ENCODE measurements at regions not wholly inside any gene's neighbourhood (a gene's known extent, or its start where the extent isn't known, plus 50 kb on each side); places are given as distances from the start of the nearest gene placed in this dataset.
"Not testable (repeated sequence)": the region's sequence is repeated elsewhere in the genome, so short reads cannot be mapped to it uniquely, and the experiment has no call there.

DNA sequence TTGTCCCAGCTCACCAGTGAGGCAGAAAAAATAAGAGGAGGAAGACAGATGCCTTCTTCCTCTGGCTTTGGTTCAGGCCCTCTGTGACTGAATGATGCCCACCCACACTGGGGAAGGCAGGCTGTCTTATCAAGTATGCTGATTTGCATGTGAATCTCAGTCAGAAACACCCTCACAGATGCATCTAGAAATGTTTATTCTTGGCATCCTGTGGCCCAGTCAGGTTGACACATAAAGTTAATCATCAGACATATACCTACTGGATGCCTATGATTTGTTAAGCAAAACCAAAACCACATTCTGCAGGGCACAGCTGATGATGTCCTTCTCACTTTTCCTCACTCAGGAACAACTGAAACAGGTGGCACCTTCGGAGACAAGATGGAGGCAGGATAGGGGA is 243.4 kb upstream of the KCNN2 start:
- ChIA-PET CTCF (interaction anchor here (1.1 to 2.3 kb wide), 4 partner anchors 11 to 33 kb away, joined by 3 to 7 read pairs (median 6); no protein-coding TSS in a partner anchor), POLR2A (no interaction called here)
- no peak for DNase-seq (ENCODE audit: extremely low spot score)
- TF ChIP-seq, protein P1, sequence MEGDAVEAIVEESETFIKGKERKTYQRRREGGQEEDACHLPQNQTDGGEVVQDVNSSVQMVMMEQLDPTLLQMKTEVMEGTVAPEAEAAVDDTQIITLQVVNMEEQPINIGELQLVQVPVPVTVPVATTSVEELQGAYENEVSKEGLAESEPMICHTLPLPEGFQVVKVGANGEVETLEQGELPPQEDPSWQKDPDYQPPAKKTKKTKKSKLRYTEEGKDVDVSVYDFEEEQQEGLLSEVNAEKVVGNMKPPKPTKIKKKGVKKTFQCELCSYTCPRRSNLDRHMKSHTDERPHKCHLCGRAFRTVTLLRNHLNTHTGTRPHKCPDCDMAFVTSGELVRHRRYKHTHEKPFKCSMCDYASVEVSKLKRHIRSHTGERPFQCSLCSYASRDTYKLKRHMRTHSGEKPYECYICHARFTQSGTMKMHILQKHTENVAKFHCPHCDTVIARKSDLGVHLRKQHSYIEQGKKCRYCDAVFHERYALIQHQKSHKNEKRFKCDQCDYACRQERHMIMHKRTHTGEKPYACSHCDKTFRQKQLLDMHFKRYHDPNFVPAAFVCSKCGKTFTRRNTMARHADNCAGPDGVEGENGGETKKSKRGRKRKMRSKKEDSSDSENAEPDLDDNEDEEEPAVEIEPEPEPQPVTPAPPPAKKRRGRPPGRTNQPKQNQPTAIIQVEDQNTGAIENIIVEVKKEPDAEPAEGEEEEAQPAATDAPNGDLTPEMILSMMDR (IDR thresholded peaks at IDR 0.05; ENCODE audit: control extremely low read depth, extremely low read depth, low read depth, missing control alignments) = no peak

DNA sequence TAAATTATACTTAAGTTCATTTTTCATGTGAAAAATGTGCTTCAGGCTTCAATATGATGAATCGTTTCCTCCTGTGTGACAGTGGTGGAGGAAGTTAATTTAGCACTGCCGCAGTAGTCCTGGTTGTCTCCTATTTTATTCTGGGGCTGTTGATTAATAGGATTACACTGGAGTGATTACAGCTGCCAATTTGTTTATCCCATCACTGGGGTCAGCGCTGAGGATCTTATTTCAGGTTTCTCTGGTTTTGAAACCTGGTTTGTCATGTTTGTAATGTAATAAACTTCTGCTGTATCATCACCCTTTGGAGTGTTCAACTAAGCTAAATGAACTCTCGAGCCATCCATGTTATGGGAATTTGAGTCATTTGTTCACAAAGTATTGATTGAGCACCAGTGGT is 241.7 kb upstream of the KCNN2 start:
- TF ChIP-seq, protein P1 (IDR thresholded peaks at IDR 0.05; ENCODE audit: control extremely low read depth, extremely low read depth, low read depth, missing control alignments) = no peak
- CTCF ChIA-PET = interaction anchor here (2.3 kb wide), 1 partner anchor 10 kb away, joined by 7 read pairs; no protein-coding TSS in a partner anchor
- no peak for DNase-seq (ENCODE audit: extremely low spot score)
- POLR2A ChIA-PET = no interaction called here

DNA sequence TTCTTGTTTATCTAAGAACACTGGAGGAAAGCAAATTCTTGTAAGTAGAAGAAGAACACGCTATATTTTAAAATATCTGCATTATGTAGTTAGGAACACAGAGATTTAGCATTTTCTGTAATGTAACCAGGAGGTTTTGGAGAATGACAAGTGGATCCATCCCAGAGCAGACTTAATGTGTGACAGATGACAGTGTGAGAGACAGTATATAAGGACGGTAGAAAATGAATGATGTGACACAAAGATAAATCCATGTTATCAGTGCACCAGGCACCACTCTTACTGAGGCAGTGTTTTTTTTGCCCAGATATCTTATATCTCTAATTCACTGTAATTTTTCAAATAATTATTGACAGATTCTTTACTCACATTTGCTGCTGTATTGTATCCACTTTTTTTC is 239.0 kb upstream of the KCNN2 start:
- CTCF ChIA-PET = no interaction called here
- POLR2A ChIA-PET = no interaction called here
- TF ChIP-seq, protein P1 (IDR thresholded peaks at IDR 0.05; ENCODE audit: control extremely low read depth, extremely low read depth, low read depth, missing control alignments) = no peak
- DNase-seq (ENCODE audit: extremely low spot score) = no peak

DNA sequence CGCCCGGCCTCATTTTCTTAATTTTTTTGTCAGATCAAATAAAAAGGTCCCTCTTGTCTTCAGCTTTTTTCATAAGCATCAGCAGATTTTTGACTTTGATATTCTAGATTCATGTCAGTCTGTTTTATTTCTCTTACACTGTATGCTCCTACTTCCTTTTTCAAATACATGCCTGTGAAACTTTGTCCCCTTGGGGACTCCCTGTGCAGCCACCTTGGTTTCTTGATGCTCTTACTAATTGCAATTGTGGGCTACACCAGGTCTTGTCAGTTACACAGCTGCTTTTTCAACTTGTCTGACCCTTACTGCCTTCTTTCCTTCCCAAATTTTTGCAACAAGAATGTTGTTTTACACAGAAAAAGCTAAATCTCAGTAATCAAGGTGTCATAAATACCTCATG is 238.2 kb upstream of the KCNN2 start:
- POLR2A ChIA-PET = no interaction called here
- DNase-seq (ENCODE audit: extremely low spot score) = no peak
- CTCF ChIA-PET = no interaction called here
- TF ChIP-seq, protein P1 (IDR thresholded peaks at IDR 0.05; ENCODE audit: control extremely low read depth, extremely low read depth, low read depth, missing control alignments) = no peak

DNA sequence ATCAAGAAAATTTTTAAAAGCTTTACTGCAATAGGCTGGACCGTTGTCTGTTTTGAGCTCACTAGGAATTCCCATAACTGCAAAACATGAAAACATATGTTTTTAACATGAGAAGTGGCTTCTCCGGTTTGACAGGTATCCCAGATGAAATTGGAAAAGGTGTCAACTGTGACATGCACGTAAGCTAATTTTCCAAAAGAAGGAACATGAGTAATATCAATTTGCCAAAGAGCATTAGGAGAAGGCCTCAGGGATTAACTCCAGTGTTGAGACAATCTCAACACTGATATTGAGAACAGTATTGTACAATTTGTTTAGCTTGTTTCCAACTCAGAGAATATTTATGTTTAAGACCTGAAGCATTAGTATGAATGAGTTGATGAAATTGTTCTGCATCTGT is 215.5 kb upstream of the KCNN2 start:
- TF ChIP-seq, protein P1 (IDR thresholded peaks at IDR 0.05; ENCODE audit: control extremely low read depth, extremely low read depth, low read depth, missing control alignments) = no peak
- DNase-seq (ENCODE audit: extremely low spot score) = no peak
- CTCF ChIA-PET = no interaction called here
- POLR2A ChIA-PET = no interaction called here

DNA sequence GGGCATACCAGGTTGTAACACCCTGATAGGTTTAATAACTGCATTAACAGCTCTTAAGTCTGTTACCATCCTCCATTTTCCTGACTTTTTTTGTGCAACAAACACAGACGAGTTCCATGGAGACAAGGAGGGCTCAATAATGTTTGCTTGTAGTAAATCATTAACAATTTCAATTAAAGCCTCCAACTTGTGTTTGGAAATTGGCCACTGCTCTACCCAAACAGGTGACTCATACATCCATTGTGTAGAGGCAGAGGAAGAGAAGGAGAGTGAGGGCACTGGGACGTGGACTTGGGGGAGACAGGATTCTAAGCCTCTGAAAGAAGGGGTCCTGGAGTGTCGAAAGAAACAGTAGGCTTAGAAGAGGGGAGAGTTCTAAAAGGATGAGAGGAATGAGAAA is 213.6 kb upstream of the KCNN2 start:
- TF ChIP-seq, protein P1 (IDR thresholded peaks at IDR 0.05; ENCODE audit: control extremely low read depth, extremely low read depth, low read depth, missing control alignments) = no peak
- ChIA-PET CTCF (no interaction called here), POLR2A (no interaction called here)
- no peak for DNase-seq (ENCODE audit: extremely low spot score)

DNA sequence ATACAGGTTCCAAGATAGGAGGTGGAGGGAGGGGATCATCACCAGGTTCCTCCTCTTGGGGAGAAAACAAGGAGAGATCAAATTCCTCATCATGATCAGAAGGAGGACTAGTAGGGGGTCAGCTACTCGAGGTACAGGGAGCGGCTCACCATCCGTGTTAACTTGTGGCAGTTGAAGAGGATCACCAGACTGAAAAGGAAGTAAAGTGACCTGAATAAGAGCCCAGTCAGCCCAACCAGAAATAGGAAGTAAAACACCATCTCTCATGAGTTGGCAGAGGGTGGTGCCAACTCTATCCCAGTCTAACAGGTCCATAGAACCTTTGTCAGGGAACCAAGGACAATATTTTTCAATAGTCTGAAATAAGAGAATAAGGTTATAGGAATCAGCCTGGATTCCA is 213.1 kb upstream of the KCNN2 start:
- DNase-seq (ENCODE audit: extremely low spot score); CTCF ChIA-PET: not testable (repeated sequence)

More for the DNA sequence above, 213.1 kb upstream of the KCNN2 start:
- POLR2A ChIA-PET = not testable (repeated sequence)

Measured in GM10248 (cell line).